Transverse colon (tissue), 4 donors: ENCODE measurements at regions not wholly inside any gene's neighbourhood (a gene's known extent, or its start where the extent isn't known, plus 50 kb on each side); places are given as distances from the start of the nearest gene placed in this dataset.

Source experiments
- DNase-seq: peaks from one replicate; pipeline ENCODE4 v3.0.0-alpha.2; 2019
- H3K27ac ChIP-seq, 4 donors: fragments of 200-600 bp; sonication (generic); 2 replicates each; pipeline ENCODE4 v1.5.1; 2016 to 2018; ENCODE audit warnings: inconsistent platforms in 4 of 4
- H3K27me3 ChIP-seq: fragments of 200-600 bp; sonication (generic); 2 replicates; pipeline ENCODE4 v1.5.1; 2017; ENCODE audit warnings: inconsistent platforms
- H3K36me3 ChIP-seq, 4 donors: fragments of 200-600 bp; sonication (generic); 2 replicates each; pipeline ENCODE4 v1.5.1; 2017 to 2019; ENCODE audit warnings: inconsistent platforms in 4 of 4
- H3K4me1 ChIP-seq, 4 donors: fragments of 200-600 bp; sonication (generic); 2 replicates each; pipeline ENCODE4 v1.5.1; 2017 to 2020; ENCODE audit warnings: inconsistent platforms in 4 of 4
- H3K4me3 ChIP-seq, 4 donors: fragments of 200-600 bp; sonication (generic); 1 replicate in 1 of 4; 2 replicates in 3 of 4; pipeline versions ENCODE4 v1.5.1 to v1.6.1; 2017 to 2019; ENCODE audit warnings: inconsistent platforms in 4 of 4
- H3K9me3 ChIP-seq, 2 donors: fragments of 200-600 bp; sonication (generic); 2 replicates each; pipeline ENCODE4 v1.5.1; 2017 to 2019; ENCODE audit warnings: inconsistent platforms in 2 of 2
- CTCF ChIP-seq, 5 experiments: fragments of 200-600 bp in 3 of 5; fragments of 450-650 bp in 2 of 5; sonication (generic) in 3 of 5; IDR thresholded peaks; 1 replicate in 2 of 5; 2 replicates in 3 of 5; pipeline ENCODE4 v1.5.1; 2016 to 2017; ENCODE audit warnings: antibody characterized with exemption in 5 of 5, inconsistent platforms in 3 of 5, mild to moderate bottlenecking in 2 of 5, moderate library complexity in 1 of 5
- EP300 ChIP-seq: sonication (generic); formaldehyde crosslinking; IDR thresholded peaks from one replicate; pipeline ENCODE4 v1.6.1; 2017; ENCODE audit warnings: antibody characterized with exemption, low read depth
- POLR2A ChIP-seq: fragments of 450-650 bp; IDR thresholded peaks from one replicate; pipeline ENCODE4 v1.6.1; 2016; ENCODE audit warnings: antibody characterized with exemption, mild to moderate bottlenecking, moderate library complexity
- POLR2AphosphoS5 ChIP-seq, 3 donors: sonication (generic); formaldehyde crosslinking; IDR thresholded peaks; one replicate each; pipeline ENCODE4 v1.6.1; 2016; ENCODE audit warnings: antibody characterized with exemption in 3 of 3
- WGBS, 2 donors: methylation state at CpG; one replicate each; pipeline ENCODE4 v1.1.5; 2018; ENCODE audit warnings: low coverage in 1 of 2; 5-methylcytosine and 5-hydroxymethylcytosine counted together
- in situ Hi-C, 4 donors: fragments of 200-750 bp; cut with MboI; loops; one replicate each; pipeline versions ENCODE4 v1.15.0 to v1.15.1; 2017; ENCODE audit warnings: low sequenced_read_pairs in 3 of 4, low pct_ligation_motif_present in 1 of 4, low pct_unique_long_range_greater_than_20kb in 1 of 4
- intact Hi-C: fragments of 100-400 bp; cut with DNase I; formaldehyde crosslinking; loops from one replicate; pipeline ENCODE4 v1.15.1; 2023; ENCODE audit warnings: low total_unique reads

DNA sequence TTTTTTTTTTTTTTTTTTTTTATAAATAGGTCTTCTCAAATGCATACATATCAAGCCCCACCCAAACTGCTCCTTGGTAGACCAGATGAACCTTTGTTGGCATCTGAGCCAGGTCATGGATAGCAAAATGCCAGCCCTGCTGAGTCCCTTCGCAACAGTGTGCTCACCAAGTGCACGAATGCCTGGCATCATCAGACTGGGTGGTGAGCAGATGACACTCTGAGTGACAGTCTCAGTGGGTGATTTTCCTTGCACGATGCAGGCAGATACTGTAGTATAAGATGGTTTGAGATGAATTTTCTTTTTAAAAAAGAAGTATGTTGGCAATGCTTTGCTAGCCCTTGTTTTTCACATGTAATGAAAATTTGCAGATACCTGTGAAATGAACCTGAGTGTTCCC is 74.0 kb downstream of the RCN1 start:
- H3K4me3 ChIP-seq: no peak overlapping the region
- H3K27ac ChIP-seq: no peak overlapping the region
- intact Hi-C loops: no loop called here
- DNase-seq: no peak
- TF ChIP-seq CTCF (IDR thresholded peaks at IDR 0.05) (no peak), EP300 (no peak), POLR2AphosphoS5 (IDR thresholded peaks at IDR 0.05) (no peak), POLR2A (no peak)
- no peaks in the 10 kb centered on the region for H3K9me3 ChIP-seq
- in situ Hi-C loops: loop anchor here in 1 of 4 donors (25.0 kb wide), 1 partner anchor 1053 kb away; no protein-coding TSS in a partner anchor
- no peaks in the 10 kb centered on the region for H3K4me1 ChIP-seq
- no peaks in the 10 kb centered on the region for H3K36me3 ChIP-seq
- peaks cover 10% of the 10 kb centered on the region for H3K27me3 ChIP-seq
- WGBS, 2 donors: 85% methylated on average over 3 of the region's 3 CpGs; no CpG with 5 or more reads in 1 of the 2 donors

GRCh38 chr11:32168924-32169323 is 78.0 kb downstream of the RCN1 start:
- H3K27ac ChIP-seq: no peak overlapping the region
- 86 to 100% methylated on average over 1 to 2 of the region's 2 CpGs for WGBS, 2 donors
- H3K4me1 ChIP-seq: peaks cover 0 to 9% (median 2%) of the 10 kb centered on the region in 4 donors
- DNase-seq: no peak
- no peaks in the 10 kb centered on the region for H3K9me3 ChIP-seq
- TF ChIP-seq CTCF (IDR thresholded peaks at IDR 0.05) (no peak), EP300 (no peak), POLR2AphosphoS5 (IDR thresholded peaks at IDR 0.05) (no peak), POLR2A (no peak)
- H3K4me3 ChIP-seq: no peak overlapping the region
- intact Hi-C loops (no loop called here), in situ Hi-C loops (loop anchor here in 1 of 4 donors (25.0 kb wide), 1 partner anchor 1057 kb away; no protein-coding TSS in a partner anchor)
- H3K27me3 ChIP-seq: peaks cover 22% of the 10 kb centered on the region
- H3K36me3 ChIP-seq: no peaks in the 10 kb centered on the region

GRCh38 chr11:32171445-32171844 is 80.6 kb downstream of the RCN1 start:
- Histone ChIP-seq H3K4me3 (no peak overlapping the region), H3K36me3 (no peaks in the 10 kb centered on the region), H3K9me3 (no peaks in the 10 kb centered on the region), H3K4me1 (peaks cover 0 to 9% (median 2%) of the 10 kb centered on the region in 4 donors), H3K27ac (no peak overlapping the region), H3K27me3 (peaks cover 21% of the 10 kb centered on the region)
- in situ Hi-C loops (loop anchor here (5.0 to 25.0 kb wide), 3 partner anchors 114 to 1059 kb away; no protein-coding TSS in a partner anchor), intact Hi-C loops (no loop called here)
- TF ChIP-seq CTCF (IDR thresholded peaks at IDR 0.05): no peak
- no peak for TF ChIP-seq EP300
- no peak for TF ChIP-seq POLR2AphosphoS5 (IDR thresholded peaks at IDR 0.05)
- TF ChIP-seq POLR2A: no peak
- WGBS, 2 donors: 79% methylated on average over 5 to 6 of the region's 6 CpGs
- DNase-seq: no peak

DNA sequence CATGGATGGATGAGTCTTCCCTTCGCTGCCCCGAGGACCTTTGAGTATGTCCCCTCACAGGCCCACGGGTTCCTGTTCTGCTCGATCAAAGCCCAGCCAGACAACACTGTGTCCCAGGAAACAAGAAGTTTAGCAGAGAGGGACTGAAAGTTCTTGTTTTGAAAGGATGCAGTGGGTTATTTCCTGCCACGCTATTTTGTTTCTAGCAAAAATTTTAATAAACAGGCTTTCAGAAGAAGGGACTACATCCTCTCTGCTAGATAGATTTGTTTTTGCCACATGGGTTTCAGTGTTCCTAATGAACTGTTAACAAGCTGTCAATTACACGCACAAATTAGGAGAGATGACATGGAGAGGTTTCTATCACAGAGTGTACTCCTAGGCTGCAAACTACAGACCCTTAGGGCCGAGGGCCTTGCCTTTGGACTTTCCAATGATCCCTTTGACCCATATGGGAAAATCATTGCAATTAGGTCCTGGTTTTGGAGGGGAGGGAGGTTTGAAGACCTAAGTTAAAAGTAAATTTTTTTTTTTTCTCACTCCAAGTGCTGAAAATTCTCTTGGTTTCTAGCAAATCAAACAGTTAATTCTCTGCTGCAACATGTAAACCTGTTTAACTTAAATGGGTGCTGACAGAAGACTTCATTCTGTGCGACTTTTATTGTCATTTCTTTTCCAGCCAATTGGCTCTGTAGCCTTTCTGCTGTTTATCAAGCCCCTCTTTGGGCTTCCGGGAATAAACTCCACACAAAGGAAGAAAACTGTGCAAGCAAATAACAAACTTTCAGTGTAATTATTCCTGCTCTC is 81.4 kb downstream of the RCN1 start:
- 29 to 64% methylated on average over 4 to 9 of the region's 9 CpGs for WGBS, 2 donors
- Histone ChIP-seq H3K9me3 (no peaks in the 10 kb centered on the region), H3K27ac (no peak overlapping the region), H3K4me1 (peaks cover 0 to 9% (median 2%) of the 10 kb centered on the region in 4 donors), H3K36me3 (no peaks in the 10 kb centered on the region), H3K27me3 (peaks cover 21% of the 10 kb centered on the region), H3K4me3 (peak overlapping the region in 1 of 4 donors; percentile 11)
- intact Hi-C loops (no loop called here), in situ Hi-C loops (loop anchor here (5.0 to 25.0 kb wide), 3 partner anchors 115 to 1060 kb away; no protein-coding TSS in a partner anchor)
- TF ChIP-seq POLR2A: no peak
- no peak for TF ChIP-seq POLR2AphosphoS5 (IDR thresholded peaks at IDR 0.05)
- no peak for TF ChIP-seq EP300
- no peak for TF ChIP-seq CTCF (IDR thresholded peaks at IDR 0.05)
- DNase-seq: no peak
